ENCODE measurements at regions not wholly inside any gene's neighbourhood (a gene's known extent, or its start where the extent isn't known, plus 50 kb on each side); places are given as distances from the start of the nearest gene placed in this dataset.

- intact Hi-C loops (cut with micrococcal nuclease) = no loop called here
Observed at GRCh38 chr14:53500191-53500590, 347.1 kb upstream of the DDHD1 start.

GRCh38 chr14:53496668-53497067 lies 343.5 kb upstream of the DDHD1 start:
- H3K36me3 ChIP-seq = no peaks in the 10 kb centered on the region
- no peak overlapping the region for H3K27ac ChIP-seq (replicated peaks)
- intact Hi-C loops (cut with micrococcal nuclease) = no loop called here
- no peaks in the 10 kb centered on the region for H3K27me3 ChIP-seq (ENCODE audit: low read depth)
- TF ChIP-seq CTCF (IDR thresholded peaks at IDR 0.05; ENCODE audit: borderline replicate concordance) = no peak
- H3K4me3 ChIP-seq = no peak overlapping the region
- peaks cover 5% of the 10 kb centered on the region for H3K9me3 ChIP-seq (replicated peaks)
- no peaks in the 10 kb centered on the region for H3K4me1 ChIP-seq
- DNase-seq = no peak

More at GRCh38 chr14:53500191-53500590, 347.1 kb upstream of the DDHD1 start:
- peaks cover 27% of the 10 kb centered on the region for H3K9me3 ChIP-seq (replicated peaks)
- H3K27me3 ChIP-seq (ENCODE audit: low read depth) = no peaks in the 10 kb centered on the region
- H3K27ac ChIP-seq (replicated peaks) = no peak overlapping the region
- DNase-seq = no peak
- H3K4me1 ChIP-seq = no peaks in the 10 kb centered on the region
- H3K4me3 ChIP-seq = no peak overlapping the region
- no peak for TF ChIP-seq CTCF (IDR thresholded peaks at IDR 0.05; ENCODE audit: borderline replicate concordance)
- no peaks in the 10 kb centered on the region for H3K36me3 ChIP-seq

GRCh38 chr14:53495846-53496343 lies 342.8 kb upstream of the DDHD1 start:
- TF ChIP-seq CTCF (IDR thresholded peaks at IDR 0.05; ENCODE audit: borderline replicate concordance) = no peak
- H3K9me3 ChIP-seq (replicated peaks) = peaks cover 5% of the 10 kb centered on the region
- intact Hi-C loops (cut with micrococcal nuclease) = no loop called here

GRCh38 chr14:53494587-53494986 lies 341.5 kb upstream of the DDHD1 start:
- no peaks in the 10 kb centered on the region for H3K36me3 ChIP-seq
- H3K27ac ChIP-seq (replicated peaks) = no peak overlapping the region
- DNase-seq = no peak
- H3K27me3 ChIP-seq (ENCODE audit: low read depth) = no peaks in the 10 kb centered on the region
- no peak for TF ChIP-seq CTCF (IDR thresholded peaks at IDR 0.05; ENCODE audit: borderline replicate concordance)
- H3K9me3 ChIP-seq (replicated peaks) = peaks cover 5% of the 10 kb centered on the region
- no peak overlapping the region for H3K4me3 ChIP-seq
- intact Hi-C loops (cut with micrococcal nuclease) = no loop called here
- H3K4me1 ChIP-seq = no peaks in the 10 kb centered on the region

More at GRCh38 chr14:53495846-53496343, 342.8 kb upstream of the DDHD1 start:
- no peaks in the 10 kb centered on the region for H3K36me3 ChIP-seq
- no peak overlapping the region for H3K4me3 ChIP-seq
- DNase-seq = no peak
- no peaks in the 10 kb centered on the region for H3K4me1 ChIP-seq
- H3K27ac ChIP-seq (replicated peaks) = no peak overlapping the region
- H3K27me3 ChIP-seq (ENCODE audit: low read depth) = no peaks in the 10 kb centered on the region

- H3K36me3 ChIP-seq = no peaks in the 10 kb centered on the region
- H3K4me1 ChIP-seq = no peaks in the 10 kb centered on the region
- no peak for TF ChIP-seq CTCF (IDR thresholded peaks at IDR 0.05; ENCODE audit: borderline replicate concordance)
- peaks cover 5% of the 10 kb centered on the region for H3K9me3 ChIP-seq (replicated peaks)
- no peak overlapping the region for H3K27ac ChIP-seq (replicated peaks)
- H3K27me3 ChIP-seq (ENCODE audit: low read depth) = no peaks in the 10 kb centered on the region
- intact Hi-C loops (cut with micrococcal nuclease) = no loop called here
- H3K4me3 ChIP-seq = no peak overlapping the region
- DNase-seq = no peak
Observed at GRCh38 chr14:53493860-53494259, 340.7 kb upstream of the DDHD1 start.

All from left ventricle myocardium inferior (tissue), 1 donor.